GM19372 (cell line): ENCODE measurements at regions not wholly inside any gene's neighbourhood (a gene's known extent, or its start where the extent isn't known, plus 50 kb on each side); places are given as distances from the start of the nearest gene placed in this dataset.

Source experiments
- ATAC-seq: cut with Tn5 transposase; IDR thresholded peaks from one replicate; pipeline ENCODE4 v1.9.1; 2021; ENCODE audit warnings: mild to moderate bottlenecking, low read depth, moderate library complexity; ENCODE audit not compliant: unreplicated experiment

DNA sequence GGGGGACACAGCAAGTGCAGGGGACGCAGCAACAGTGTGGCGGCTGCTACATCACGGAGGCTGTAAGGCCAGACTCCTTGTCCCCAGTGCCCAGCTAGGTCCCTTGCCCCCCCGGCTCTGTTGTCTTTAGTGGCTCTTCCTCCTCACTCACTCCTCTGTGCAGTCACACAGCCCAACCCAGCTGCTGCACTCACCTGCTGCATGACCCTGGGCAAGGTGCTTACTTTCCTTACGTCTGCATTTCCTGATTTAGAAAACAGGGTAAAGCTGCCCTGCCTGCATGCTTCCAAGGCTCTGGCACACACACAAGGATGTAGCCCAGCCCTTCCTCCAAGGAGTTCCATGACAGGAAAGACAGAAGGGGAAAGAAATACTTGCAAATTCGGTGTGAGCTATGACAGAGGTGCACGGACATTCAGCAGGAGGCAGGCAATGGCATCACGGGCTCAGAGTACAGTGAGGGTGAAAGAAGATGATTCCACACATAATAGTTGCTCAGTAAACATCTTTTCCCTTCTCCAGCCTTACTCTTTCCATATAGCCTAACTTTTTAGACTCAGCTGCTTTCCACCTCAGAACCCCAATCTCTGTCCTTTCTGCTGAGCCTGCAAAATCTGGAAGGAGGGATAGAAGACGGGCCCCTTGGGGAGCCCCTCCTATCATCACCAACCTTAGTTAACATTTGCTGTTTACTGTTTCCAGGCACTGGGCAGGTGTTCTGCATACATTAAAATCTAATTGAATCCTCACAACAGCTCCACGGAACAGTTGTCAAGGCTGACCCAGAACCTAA lies 150.9 kb downstream of the MRM1 start:
- ATAC-seq, result no peak

DNA sequence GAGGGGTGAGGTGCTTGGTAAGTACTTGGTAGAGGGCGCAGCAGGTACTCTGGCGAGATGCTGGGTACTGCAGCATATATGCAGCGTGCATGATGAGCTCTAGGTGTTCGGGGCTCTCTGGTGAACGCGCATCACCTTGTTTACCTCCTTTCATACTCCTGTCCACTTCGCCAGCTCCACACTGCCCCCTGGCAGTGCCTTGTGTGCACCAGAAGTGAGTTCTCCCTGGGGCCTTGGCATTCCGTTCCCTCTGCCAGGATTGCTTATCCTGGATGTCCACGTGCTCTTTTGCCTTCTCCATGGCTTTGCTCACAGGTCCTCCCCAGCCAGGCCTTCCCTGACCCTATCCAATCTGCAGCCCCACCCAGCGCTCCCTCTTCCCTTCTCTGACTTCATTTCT lies 154.2 kb downstream of the MRM1 start:
- ATAC-seq, result no peak

DNA sequence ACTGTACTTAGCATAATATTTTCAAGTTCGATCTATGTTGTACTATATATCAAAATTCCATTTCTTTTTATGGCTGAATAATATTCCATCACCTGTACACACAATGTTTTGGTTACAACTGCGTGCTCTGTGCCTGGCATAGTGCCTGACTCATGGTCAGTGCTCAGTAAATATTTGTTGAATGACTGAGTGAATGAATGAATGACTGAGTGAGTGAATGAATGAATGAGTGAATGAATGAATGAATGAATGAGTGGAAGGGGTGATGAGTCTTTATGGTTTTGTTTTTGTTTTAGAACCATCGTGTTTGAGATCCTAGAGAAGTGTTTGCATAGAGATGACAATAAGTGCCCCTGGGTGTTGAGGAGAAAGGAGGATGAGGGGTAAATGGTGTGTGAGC lies 155.3 kb downstream of the MRM1 start:
- no peak for ATAC-seq

DNA sequence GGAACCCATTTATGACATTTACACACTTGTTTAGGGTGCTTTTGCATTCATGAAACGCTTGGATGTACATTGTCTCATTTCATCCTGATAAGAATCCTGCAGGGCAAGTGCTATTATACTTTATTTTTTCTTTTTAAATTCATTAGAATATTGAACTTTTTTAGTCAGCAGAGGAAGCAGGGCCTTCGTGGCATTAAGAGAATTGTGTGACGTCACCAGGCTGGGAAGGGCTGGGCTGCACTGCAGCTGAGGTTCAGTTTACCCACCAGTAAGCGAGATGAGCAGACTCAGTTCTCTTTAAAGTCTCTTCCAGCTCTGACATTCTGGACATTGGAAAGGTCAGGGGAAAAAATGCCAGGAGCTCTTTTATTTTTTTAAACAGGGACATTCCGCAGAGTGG lies 159.0 kb downstream of the MRM1 start:
- no peak for ATAC-seq

DNA sequence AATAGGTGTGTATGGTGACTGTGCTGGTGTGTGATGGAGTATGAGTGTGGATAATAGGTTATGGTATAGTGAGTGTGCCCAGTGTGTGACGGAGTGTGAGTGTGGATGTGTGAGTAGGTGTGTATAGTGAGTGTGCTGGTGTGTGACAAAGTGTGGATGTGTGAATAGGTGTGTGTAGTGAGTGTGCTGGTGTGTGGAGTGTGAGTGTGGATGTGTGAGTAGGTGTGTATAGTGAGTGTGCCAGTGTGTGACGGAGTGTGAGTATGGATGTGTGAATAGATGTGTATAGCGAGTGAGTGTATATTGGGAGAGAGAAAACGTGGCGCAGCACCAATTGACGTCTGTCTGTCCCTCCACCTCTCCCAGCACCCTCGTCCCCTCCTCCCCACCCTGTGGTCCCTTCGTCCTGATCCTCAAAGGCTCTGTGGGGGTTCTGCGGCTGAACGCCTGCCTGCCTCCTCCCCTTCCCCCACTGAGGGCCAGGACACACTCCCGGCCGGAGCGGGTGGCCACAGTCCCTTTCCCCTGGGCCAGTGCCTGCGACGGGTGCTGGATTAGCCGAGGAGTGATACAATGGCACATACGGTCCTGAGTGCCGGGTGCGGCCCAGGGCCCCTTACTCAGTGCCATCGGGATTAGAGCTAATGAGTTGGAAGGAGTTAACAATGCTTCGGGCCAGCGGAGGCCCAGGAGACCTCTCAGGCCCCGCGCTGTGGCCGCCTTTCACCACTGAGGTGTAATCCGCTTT lies 160.0 kb downstream of the MRM1 start:
- ATAC-seq, result no peak

DNA sequence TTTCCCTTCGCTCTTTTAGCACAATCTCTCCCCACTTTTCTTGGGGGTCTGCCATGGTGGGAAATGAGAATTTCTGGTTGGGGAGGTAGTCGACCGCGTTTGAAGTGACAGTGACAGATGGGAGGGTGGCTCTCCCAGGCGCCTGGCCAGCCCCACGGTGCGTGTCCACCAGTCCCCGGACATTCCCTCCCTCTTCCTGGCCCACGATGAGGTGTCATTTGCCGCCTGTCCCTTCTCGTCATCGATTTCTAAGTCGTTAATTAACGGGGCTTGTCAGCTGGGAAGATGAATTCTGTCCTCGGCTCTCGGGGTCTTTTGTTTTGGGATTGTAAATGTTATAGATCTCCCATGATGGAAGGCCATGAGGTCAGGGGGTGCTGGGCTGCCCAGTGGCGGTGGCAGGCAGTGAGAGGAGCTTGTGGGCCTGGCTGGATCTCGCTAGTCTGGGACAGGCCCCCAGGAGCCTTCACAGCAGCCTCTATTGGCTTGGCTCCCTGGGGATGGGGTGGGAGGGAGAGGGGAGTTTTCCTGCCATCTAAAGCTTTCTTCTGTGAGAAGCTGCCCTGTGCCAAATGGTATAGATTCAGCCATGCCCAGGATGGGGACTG lies 164.2 kb downstream of the MRM1 start:
- ATAC-seq, result no peak

DNA sequence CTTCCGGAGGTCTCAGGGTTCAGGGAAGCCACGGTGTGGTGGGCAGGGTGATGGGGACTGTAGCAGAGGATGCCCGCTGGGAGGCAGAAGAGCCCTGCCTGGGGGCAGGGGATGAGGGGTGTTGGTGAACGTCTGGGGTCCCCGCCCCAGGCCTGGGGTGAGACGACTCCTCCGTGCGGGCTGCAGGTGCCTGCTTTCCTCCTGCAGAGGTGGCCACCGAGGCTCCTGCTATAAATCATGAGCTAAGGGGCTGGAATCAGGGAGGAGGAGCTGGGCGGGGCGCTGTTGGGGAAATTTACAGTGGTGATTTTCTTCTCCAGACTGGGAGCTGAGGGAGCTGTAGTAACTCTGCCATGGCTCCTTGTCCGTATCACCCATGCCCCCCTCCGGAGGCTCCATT lies 167.0 kb downstream of the MRM1 start:
- ATAC-seq, result no peak

DNA sequence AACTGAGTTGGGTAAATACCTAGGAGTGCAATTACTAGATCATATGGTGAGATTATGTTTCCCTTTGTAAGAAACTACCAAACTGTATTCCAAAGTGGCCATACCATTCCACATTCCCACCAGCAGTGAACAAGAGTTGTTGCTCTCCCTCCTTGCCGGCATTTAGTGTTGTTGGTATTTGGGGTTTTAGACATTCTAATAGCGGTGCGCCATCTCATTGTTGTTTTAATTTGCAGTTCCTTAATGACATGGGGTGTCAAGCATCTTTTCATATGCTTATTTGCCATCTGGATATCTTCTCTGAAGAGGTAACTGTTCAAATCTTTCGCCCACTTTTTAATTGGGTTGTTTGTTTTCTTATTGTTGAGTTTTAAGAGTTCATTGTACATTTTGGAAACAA lies 164.2 kb upstream of the LHX1 start:
- no peak for ATAC-seq

DNA sequence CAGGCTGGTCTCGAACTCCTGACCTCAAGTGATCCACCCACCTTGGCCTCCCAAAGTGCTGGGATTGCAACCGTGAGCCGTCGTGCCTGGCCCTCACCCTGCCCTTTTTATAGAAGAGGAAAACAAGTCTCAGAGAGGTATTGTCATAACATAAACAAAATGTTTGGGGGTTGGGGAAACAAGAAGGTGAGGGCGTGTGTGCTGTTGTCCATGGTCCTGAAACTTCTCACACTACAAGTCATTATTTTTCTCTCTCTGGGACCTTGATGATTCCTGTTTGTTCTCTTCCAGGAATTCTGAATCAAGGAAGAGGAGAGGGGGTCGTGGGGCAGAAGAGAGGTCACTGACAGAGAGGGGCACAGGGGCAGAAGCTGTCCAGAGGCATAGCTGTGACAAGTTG lies 160.2 kb upstream of the LHX1 start:
- ATAC-seq, result no peak

DNA sequence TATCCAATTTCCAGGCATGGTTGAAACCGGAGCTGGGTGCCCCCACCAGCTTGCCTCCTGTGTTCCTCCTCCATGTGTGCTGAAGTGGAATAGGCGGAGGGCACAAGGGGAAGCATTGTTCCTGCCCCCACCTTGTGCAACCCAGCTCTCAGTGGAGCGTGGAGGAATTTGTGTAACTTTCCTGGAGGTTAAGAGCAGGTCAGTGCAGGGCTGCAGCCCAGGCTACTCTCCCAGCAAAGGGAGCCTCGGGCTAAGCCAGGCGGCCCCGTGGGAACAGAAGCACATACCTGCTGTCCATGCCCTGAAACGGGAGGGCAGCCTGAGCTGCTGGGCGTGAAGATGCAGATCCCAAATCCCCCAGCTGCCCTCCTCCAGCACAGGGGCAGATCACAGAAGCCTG lies 158.8 kb upstream of the LHX1 start:
- no peak for ATAC-seq

DNA sequence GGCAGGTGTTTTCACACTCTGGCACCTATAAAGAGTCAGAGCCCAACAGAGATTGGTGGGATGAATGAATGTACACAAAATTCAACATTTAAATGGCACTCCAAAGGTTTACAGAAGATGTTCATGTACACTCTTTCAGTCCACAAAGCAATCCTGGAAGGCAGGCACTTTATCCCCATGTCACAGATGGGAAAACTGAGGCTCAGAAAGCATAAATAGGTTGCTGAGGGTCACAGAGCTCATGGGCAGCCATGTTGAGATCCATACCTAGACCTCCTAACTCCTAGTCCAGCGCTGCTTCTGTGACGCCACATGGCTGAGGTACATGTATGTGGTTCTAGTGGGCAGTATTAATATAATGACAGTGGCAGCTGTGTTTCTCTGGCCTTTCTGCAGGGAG lies 157.7 kb upstream of the LHX1 start:
- ATAC-seq, result no peak

DNA sequence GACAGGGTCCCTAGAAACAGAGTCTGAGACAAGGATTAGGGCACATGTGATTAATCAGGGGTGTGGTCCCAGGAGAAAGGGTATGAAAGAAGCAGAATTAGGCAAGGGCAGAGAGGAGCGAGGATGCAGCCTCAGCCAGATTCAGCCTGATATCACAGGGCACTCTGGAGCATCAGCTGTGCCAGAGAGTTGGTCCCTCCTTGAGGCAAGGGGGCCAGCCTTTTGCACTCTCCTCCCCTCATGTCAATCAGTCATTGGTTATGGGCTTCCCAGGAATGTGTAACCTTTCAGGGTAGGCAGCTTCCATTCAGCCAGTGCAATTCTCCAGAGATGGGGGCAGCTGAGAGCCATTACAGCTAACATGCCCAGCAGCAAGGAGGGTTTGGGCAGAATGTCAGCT lies 152.6 kb upstream of the LHX1 start:
- ATAC-seq, result no peak

DNA sequence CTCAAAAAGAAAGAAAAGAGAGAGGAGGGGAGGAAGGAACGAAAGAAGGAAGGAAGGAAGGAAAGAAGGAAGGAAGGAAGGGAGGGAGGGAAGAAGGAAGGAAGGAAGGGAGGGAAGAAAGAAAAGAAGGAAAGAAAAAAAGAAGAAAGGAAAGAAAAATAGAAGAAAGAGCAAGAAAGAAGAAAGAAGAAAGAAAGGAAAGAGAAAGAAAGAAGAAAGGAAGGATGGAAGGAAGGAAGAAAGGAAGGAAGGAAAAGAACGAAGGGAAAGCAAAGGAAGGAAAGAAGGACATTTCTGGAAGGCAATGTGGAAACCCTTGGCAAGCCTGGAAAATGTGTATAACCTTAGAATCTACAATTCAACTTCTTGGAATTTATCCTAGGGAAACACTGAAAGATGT lies 150.4 kb upstream of the LHX1 start:
- no peak for ATAC-seq

DNA sequence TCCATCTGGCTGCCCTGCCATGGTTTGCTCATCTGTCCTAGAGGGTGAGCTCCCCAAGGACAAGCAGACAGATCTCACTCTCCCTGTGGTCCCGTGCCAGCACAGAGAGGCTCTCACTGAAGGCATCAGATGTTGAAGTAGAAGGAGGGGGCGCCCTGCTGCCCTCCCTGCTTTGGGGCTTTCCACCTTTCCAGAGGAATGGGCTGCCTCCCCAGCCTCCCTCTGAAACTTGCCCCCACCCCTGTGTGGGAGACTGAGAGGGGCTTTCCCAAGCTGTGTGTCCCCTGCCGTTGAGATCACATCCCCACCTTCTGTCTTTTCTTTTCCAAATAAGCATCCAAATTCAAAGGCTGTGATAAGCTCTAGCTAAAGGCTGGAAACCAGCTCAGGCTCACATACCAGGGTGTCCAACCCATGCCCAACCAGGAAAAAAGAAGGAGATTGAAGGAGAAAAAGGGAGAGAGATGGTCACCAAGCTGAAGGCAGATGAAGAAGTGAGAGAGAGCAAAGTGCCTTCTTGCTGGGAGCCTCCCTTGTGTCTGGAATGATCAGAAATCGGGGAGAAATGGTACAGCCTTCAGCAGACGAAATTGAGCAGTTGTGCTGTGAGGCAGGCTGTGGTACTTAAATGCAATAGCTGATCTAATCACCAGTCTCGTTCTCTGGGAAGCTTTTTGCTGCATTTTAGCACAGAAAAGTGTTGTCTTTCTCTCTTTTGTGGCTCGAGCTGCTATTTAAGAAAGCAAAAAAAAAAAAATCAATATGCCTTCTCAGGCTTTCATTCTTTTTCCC lies 145.9 kb upstream of the LHX1 start:
- ATAC-seq, result no peak

DNA sequence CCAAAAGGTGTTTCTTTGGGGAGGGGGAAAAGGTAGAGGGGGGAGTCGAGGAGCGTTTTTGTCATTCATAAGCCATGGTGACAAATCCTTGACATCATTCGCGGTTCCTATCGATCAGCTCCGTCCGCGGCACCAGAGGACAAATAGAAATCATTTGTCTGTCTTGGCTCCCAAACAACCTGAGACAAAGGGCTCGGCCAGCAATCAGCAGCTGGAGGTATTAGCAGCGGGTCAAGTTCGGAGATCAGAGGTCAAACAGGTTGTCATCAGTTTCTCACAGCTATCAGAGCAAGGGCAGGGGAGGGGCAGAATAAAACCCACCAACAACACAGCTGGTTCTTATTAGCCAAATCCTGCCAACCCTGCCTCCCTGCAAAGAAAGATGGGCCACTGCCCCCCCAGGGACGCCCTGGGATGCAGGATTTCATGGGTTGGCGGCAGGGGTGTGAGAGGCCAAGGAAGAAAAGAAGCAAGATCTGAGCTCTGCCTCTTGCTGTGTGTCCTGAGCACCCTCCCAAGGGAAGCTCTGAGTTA lies 145.3 kb upstream of the LHX1 start:
- no peak for ATAC-seq

DNA sequence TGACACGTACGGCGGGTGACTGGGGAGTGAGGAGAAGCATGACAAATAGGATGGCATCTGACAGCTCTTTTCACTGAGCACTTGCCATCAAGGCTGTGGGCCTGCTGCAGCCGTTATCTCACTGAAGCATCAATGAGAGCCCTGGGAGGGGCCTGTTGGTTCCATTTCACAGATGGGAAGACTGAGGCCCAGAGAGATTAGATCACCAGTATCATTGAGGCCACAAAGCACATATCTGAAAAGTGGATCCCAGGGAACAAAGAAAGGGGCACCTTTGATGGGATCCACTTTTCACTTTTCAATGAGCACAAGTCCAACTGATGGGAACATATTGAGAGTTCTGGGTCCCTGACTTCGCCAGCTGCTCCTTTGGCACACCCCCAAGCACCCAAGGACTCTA lies 144.4 kb upstream of the LHX1 start:
- ATAC-seq, result no peak

DNA sequence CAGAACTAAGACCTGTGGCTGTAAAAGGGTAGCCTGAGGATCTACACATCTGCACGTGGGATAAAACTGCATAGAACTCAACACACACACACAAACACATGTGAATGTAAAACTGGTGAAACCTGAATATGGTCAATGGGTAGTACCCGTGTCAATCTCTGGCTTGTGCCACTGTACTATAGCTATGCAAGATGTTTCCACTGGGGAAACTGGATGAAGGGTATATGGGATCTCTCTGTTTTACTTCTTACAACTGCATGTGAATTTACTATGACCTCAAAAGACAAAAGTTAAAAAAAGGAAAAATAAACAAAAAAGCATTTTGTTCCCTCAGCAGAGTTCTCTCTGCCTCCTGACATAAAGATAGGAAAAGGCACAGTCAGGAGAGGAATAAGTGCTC lies 143.3 kb upstream of the LHX1 start:
- ATAC-seq, result no peak

DNA sequence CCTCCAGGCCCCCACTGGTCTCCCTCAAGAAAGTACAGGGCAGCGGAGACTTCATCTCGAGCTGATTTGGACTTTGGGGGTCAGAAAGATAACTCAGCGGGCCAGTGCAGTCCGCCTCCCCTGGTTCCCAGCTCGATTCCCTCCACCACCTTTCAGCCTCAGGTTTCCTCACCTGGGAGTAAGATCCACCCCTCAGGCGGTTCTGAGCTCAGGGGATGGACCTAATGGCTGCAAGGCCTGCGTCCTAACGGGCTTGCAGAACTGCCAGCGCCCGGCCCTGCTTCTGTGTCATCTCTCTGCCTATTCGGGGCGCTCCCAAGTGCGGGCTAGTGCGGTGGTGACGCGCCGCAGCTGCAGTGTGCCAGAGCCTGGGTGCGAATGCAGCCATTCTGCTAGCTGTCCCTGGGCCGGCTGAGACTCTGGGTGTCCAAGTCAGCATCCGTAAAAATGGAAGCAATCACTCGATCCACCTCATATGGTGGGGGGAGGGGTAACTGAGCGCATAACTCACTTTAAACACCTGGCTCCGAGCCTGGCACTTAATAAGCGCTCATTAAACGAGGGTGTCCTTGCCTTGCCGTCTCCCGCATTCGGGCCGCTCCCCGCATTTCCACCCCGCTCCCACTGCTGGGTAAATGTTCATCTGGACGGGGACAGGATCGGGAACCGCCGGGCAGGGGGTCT lies 129.6 kb upstream of the LHX1 start:
- no peak for ATAC-seq

DNA sequence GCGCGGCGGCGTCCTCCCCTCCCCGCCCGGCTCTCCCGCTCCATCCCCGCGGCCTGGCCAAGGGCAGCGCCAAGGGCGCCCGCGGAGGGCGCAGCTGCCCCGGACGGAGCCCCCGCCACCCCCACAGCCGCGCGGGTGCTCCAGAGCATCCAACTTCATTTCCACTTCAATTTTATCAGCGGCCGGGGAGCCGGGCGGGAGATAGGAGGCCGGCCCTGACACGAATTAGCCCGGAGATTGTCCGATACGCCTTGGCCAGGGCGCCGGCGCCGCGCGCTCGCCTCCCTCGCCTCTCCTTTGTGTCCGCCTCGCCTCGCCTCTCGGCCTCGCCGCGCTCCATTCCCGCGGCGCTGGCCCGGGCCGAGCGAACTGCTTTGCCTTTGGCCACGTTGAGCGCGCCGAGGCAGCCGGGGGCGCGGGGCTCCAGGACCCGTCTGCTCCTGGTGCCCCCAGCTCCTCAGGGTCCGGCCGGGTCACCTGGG lies 129.1 kb upstream of the LHX1 start:
- no peak for ATAC-seq

DNA sequence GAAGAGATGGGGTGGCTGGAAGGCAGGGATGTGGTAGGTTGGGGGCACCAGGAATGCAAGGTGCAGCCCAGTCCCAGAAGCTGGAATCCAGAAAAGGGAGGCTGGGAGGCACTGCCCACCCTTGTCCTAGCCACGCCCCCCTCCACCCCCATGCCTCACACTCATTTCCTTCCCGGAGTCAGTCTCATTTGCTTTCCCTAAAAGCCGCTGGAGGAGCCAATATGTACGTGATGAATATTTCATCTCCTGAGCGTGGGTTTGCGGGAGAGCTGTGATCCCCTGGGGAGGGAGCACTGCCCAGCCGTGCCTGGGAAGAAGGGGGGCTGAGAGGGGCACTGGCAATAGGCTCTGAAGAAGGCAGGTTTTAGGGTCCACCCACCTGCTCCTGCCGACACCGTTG lies 124.5 kb upstream of the LHX1 start:
- ATAC-seq, result no peak
